ENCODE measurements at regions not wholly inside any gene's neighbourhood (a gene's known extent, or its start where the extent isn't known, plus 50 kb on each side); places are given as distances from the start of the nearest gene placed in this dataset.
"Not testable (repeated sequence)": the region's sequence is repeated elsewhere in the genome, so short reads cannot be mapped to it uniquely, and the experiment has no call there.

GRCh38 chrX:65163325-65163724 is 187.1 kb upstream of the ZC4H2 start:
- not testable (repeated sequence) for TF ChIP-seq POLR2A, CTCF (IDR thresholded peaks at IDR 0.05)

Data from tibial nerve (tissue), 3 donors.